ENCODE measurements at regions not wholly inside any gene's neighbourhood (a gene's known extent, or its start where the extent isn't known, plus 50 kb on each side); places are given as distances from the start of the nearest gene placed in this dataset.

DNA sequence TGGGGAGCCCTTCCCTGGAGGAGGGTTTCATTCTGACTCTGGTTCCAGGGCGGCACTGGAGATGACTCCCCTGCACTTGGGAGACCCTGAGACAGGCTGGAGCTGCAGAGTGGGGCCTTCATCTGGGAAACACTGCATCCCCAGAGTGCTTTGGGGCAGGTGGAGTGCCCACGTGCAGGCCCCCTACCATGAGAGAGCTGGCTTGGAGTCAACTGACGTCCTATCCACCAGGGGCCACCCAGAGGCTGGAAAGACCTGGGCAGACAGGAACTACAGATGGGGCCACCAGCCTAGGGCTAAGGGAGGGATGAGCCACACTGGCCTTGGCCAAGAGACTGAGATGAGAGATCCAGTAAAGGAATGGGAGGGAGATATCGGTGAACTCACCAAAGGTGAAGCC lies 153.8 kb downstream of the ASB1 start (continued):
- TF ChIP-seq FOXS1 (CRISPR knock-in tag; IDR thresholded peaks at IDR 0.05): no peak

DNA sequence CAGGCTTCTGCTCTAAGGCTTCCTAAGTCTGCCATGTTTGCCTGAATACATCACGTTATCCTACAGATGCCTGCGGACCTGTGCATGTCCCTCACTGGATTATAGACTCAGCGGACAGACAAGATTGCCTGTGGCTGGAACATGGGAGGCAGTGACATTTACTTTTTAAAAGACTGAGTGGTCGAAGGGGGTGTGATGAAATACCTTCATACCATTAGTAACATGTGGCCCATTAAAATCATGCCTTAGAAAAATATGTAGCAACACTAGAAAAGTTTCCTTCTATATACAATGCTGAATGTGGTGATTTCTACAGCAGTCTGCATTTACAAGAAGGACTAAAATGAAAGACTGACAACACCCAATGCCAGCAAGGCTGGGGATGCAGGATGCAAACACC lies 154.4 kb downstream of the ASB1 start:
- H3K4me2 ChIP-seq: no peak overlapping the region
- TF ChIP-seq RFX5 (IDR thresholded peaks at IDR 0.05) (no peak), ZC3H11A (IDR thresholded peaks at IDR 0.05) (no peak), FOXS1 (CRISPR knock-in tag; IDR thresholded peaks at IDR 0.05) (no peak), RAD21 (conservative IDR thresholded peaks at IDR 0.05 in 1 of 2, IDR thresholded peaks at IDR 0.05 in 1 of 2) (no peak), CEBPB (IDR thresholded peaks at IDR 0.05) (no peak), JUNB (IDR thresholded peaks at IDR 0.05) (no peak), NR3C1 (IDR thresholded peaks at IDR 0.05) (no peak), EHF (CRISPR knock-in tag; IDR thresholded peaks at IDR 0.05) (no peak), HOXB5 (CRISPR knock-in tag; IDR thresholded peaks at IDR 0.05) (no peak), FOSB (CRISPR knock-in tag; IDR thresholded peaks at IDR 0.05) (no peak), GATA3 (IDR thresholded peaks at IDR 0.05; ENCODE audit: borderline replicate concordance) (no peak), ESRRA (IDR thresholded peaks at IDR 0.05; ENCODE audit: borderline replicate concordance, low read length) (no peak), MYC (IDR thresholded peaks at IDR 0.05; ENCODE audit: borderline replicate concordance, low read length) (no peak), CHD4 (IDR thresholded peaks at IDR 0.05; ENCODE audit: borderline replicate concordance) (no peak), JUN (IDR thresholded peaks at IDR 0.05) (no peak)
- TF ChIP-seq, protein P1, sequence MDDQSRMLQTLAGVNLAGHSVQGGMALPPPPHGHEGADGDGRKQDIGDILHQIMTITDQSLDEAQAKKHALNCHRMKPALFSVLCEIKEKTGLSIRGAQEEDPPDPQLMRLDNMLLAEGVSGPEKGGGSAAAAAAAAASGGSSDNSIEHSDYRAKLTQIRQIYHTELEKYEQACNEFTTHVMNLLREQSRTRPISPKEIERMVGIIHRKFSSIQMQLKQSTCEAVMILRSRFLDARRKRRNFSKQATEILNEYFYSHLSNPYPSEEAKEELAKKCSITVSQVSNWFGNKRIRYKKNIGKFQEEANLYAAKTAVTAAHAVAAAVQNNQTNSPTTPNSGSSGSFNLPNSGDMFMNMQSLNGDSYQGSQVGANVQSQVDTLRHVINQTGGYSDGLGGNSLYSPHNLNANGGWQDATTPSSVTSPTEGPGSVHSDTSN (IDR thresholded peaks at IDR 0.05): no peak
- TF ChIP-seq, protein P2, sequence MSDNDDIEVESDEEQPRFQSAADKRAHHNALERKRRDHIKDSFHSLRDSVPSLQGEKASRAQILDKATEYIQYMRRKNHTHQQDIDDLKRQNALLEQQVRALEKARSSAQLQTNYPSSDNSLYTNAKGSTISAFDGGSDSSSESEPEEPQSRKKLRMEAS (IDR thresholded peaks at IDR 0.05): no peak
- TF ChIP-seq, protein P3, sequence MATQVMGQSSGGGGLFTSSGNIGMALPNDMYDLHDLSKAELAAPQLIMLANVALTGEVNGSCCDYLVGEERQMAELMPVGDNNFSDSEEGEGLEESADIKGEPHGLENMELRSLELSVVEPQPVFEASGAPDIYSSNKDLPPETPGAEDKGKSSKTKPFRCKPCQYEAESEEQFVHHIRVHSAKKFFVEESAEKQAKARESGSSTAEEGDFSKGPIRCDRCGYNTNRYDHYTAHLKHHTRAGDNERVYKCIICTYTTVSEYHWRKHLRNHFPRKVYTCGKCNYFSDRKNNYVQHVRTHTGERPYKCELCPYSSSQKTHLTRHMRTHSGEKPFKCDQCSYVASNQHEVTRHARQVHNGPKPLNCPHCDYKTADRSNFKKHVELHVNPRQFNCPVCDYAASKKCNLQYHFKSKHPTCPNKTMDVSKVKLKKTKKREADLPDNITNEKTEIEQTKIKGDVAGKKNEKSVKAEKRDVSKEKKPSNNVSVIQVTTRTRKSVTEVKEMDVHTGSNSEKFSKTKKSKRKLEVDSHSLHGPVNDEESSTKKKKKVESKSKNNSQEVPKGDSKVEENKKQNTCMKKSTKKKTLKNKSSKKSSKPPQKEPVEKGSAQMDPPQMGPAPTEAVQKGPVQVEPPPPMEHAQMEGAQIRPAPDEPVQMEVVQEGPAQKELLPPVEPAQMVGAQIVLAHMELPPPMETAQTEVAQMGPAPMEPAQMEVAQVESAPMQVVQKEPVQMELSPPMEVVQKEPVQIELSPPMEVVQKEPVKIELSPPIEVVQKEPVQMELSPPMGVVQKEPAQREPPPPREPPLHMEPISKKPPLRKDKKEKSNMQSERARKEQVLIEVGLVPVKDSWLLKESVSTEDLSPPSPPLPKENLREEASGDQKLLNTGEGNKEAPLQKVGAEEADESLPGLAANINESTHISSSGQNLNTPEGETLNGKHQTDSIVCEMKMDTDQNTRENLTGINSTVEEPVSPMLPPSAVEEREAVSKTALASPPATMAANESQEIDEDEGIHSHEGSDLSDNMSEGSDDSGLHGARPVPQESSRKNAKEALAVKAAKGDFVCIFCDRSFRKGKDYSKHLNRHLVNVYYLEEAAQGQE (IDR thresholded peaks at IDR 0.05): no peak
- no peak overlapping the region for H3K27ac ChIP-seq
- no peaks in the 10 kb centered on the region for H3K4me1 ChIP-seq
- no peak for DNase-seq (ENCODE audit: low read depth in 1 of 2, low spot score in 1 of 2)
- ATAC-seq: no peak
- 75% methylated on average over 4 of the region's 4 CpGs for WGBS (ENCODE audit: missing lambda C conversion rate)
- no peak for FAIRE-seq
- POLR2A ChIA-PET: no interaction called here
- H3K9me3 ChIP-seq: peaks cover 9% of the 10 kb centered on the region
- CTCF ChIA-PET: interaction anchor here (0.6 kb wide), 1 partner anchor 316 kb away, joined by 3 read pairs; no protein-coding TSS in a partner anchor
- H3K4me3 ChIP-seq: no peak overlapping the region

DNA sequence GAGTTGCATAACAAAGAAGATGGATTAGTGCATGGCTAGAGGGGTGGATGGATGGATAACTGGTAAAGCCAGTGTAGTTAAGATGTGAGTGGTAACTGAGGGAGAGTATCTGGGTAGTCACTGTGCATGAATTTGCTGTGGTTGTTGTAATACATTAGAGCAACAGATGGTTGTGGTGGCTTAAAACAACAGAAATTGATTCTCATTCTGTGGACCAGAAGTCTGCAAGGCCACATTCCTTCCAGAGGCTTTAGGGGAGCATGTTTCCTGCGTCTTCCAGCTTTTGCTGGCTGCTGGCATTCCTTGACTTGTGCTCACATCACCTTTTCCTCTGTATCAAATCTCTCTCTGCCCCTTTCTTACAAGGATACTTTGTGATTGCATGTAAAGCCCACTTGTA lies 155.4 kb downstream of the ASB1 start:
- no peak for FAIRE-seq
- H3K4me2 ChIP-seq: no peak overlapping the region
- WGBS (ENCODE audit: missing lambda C conversion rate): 71% methylated on average over 1 of the region's 1 CpG
- DNase-seq (ENCODE audit: low read depth in 1 of 2, low spot score in 1 of 2): no peak
- no peak overlapping the region for H3K27ac ChIP-seq
- no peak overlapping the region for H3K4me3 ChIP-seq
- peaks cover 2% of the 10 kb centered on the region for H3K9me3 ChIP-seq
- H3K4me1 ChIP-seq: no peaks in the 10 kb centered on the region
- CTCF ChIA-PET: interaction anchor here (0.7 kb wide), 1 partner anchor 69 kb away, joined by 3 read pairs; no protein-coding TSS in a partner anchor
- POLR2A ChIA-PET: no interaction called here
- ATAC-seq: no peak
- no peak for TF ChIP-seq CEBPB (IDR thresholded peaks at IDR 0.05)
- no peak for TF ChIP-seq ZNF302 (CRISPR knock-in tag; IDR thresholded peaks at IDR 0.05)

Measured in A549 (cell line).